Umbilical cord (tissue), 1 donor: ENCODE measurements at regions not wholly inside any gene's neighbourhood (a gene's known extent, or its start where the extent isn't known, plus 50 kb on each side); places are given as distances from the start of the nearest gene placed in this dataset.

Source experiments
- DNase-seq: peaks from one replicate; pipeline ENCODE4 v3.0.0-alpha.2; 2015; ENCODE audit warnings: low spot score

GRCh38 chr6:130761286-130761685, 65.9 kb upstream of the SMLR1 start:
- peak; percentile 28 for DNase-seq

GRCh38 chr6:130765181-130765727, 62.0 kb upstream of the SMLR1 start:
- peak; percentile 22 for DNase-seq

GRCh38 chr6:130766239-130767144, 60.7 kb upstream of the SMLR1 start:
- no peak for DNase-seq

- no peak for DNase-seq
Observed at GRCh38 chr6:130769861-130770260, 57.3 kb upstream of the SMLR1 start.

GRCh38 chr6:130771741-130772140, 55.5 kb upstream of the SMLR1 start:
- DNase-seq = no peak

- DNase-seq = no peak
Observed at GRCh38 chr6:130773860-130774259, 53.3 kb upstream of the SMLR1 start.

GRCh38 chr6:130775411-130776012, 51.7 kb upstream of the SMLR1 start:
- DNase-seq = no peak

GRCh38 chr6:130776287-130776925, 50.8 kb upstream of the SMLR1 start:
- no peak for DNase-seq
